HG03103 (cell line): ENCODE measurements at regions not wholly inside any gene's neighbourhood (a gene's known extent, or its start where the extent isn't known, plus 50 kb on each side); places are given as distances from the start of the nearest gene placed in this dataset.

Experiments used
- ATAC-seq: cut with Tn5 transposase; IDR thresholded peaks from one replicate; pipeline ENCODE4 v1.9.1; 2021; ENCODE audit warnings: low read depth; ENCODE audit not compliant: unreplicated experiment

DNA sequence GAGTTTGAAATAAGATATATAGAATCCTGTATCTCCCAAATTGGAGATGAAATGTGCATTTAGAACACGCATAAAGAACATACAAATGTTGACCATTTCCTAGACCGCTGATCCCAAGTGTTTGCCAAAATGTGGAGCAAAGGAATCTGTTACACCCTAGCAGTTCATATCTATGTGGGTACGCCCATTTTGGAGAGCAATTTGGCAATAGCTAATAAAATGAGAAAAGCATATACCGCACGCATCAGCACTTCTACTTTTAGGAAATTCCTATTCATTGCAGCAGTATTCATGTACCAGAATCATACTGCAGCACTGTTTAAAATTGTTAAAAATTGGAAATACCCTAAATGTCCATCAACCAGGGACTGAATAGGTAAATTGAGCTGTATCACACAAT lies 937.8 kb downstream of the BCL11B start:
- ATAC-seq = no peak

DNA sequence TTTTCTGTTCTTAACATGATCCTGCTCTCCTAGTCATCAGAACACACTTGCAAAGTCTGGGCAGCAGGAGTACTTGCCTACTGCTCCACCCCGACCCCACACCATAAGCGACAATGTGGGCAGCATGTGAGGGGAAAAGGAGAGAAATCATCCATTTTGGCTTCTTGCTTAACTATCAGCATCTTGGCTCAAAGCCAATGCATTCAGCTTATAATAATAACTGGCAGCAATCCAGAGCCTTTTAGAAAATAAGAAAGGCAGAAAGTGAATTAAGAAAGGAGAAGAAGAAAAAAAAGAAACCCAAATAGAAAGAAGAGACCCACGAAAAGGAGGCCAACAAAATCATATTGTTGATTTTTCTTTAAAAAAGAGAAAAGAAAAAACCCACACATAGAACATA lies 930.8 kb downstream of the BCL11B start:
- no peak for ATAC-seq

DNA sequence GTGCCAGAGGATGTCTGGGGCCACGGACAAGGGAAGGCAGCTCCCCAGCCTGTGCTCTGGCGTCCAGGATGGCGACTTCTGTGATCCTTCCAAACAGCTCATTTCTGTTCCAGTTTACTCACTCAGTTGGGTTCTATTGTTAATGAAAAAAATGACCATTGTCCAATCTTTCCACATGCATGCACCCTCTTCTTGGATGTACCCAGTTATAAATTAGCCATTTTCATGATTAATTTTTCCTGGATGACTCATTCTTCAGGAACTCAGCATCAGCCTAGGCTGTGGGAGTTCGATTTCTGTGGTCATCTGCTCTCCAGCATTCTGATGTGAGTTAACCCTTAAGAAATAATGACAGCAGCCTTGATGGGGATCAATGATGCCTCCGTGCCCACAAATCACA lies 926.8 kb downstream of the BCL11B start:
- ATAC-seq = no peak

DNA sequence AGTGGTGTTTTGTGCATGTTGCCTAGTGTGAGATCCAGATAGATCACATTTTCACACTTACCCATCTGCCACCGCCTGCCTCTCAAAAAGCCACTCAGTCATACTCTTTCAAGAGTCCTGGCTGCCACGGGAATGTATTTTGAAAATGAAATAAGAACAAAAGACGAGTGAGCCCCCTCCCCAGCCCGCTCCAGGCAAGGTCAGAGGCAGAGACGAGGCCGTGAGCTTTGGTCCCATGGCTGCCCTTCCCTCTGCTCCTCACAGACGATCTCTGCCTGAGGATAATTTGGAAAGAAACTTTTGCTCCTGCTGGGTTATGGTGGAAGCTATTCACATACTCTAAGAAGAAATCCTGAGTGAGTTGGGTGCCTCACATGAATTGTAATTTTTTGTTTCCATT lies 924.3 kb downstream of the BCL11B start:
- no peak for ATAC-seq

DNA sequence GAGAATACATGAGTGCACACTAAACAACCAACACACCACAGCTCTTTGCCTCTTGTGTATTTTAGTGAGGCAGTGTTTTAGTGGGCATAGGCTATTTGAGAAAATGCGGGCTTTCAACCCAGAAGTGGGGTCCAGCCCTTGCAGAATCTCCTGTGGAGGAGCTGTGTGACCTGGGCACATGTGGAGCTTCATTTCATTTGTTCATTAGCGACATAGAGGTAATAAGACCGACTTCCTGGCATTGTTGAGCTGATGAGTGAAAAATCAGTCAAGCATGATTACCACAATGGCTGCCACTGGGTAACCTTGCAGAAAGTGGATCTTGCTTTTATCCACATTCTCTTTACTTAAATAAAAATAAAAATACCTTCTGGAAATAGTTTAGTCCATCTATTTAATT lies 923.5 kb downstream of the BCL11B start:
- ATAC-seq = no peak

DNA sequence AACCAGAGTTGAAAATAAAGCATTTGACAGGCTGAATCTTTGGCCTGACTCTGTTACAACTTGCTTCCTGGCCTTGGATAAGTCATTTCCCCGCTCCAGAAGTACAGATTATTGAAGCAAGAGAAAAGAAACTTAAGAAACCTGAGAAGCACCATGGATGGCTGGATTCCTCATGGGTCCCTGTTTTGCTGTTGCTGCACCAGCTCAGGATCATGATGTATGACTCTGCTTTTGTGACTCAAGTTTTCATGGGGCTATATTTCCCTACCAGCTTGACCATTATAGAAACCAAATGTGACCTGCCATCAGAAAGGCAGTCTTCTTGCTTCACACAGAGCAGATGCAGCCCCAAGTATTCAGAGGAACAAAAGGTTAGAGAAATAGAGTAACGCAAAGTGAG lies 921.8 kb downstream of the BCL11B start:
- ATAC-seq = no peak

DNA sequence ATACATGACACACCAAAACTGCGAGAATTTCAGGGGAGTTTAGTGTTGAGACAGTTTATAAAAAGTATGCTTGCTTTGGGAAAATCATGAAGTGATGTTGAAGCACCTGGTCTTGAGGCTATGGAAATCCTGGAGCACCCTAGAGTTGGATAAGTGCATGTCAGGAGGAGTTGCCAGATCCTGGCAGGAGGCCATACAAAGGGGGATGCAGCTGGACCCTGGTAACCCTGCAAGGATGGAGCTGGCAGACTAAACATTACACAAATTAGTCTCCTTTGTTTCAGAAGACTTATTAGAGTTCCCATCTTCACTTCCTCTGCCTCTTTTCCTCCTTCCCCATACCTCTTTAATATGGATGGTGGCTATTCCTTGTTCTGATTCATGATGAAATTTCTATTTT lies 907.0 kb downstream of the BCL11B start:
- no peak for ATAC-seq

DNA sequence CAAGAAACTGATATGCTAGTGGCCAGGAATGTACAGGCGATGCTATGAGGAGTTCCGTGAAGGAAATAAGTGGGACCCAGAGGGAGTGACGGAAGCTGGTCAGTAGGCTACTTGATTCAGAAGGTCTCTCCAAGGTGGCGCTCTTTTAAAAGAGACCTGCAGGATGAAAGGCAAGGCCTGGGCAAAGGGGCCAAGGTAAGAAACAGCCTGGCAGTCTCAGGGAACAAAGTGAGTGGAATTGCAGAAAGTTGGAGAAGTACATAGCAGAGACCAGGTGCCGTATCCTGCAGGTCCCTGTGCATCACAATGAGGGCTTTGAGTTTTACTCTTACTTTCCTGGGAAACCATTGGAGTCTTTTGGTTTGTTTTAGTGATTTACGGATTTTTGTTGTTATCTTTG lies 905.6 kb downstream of the BCL11B start:
- no peak for ATAC-seq

DNA sequence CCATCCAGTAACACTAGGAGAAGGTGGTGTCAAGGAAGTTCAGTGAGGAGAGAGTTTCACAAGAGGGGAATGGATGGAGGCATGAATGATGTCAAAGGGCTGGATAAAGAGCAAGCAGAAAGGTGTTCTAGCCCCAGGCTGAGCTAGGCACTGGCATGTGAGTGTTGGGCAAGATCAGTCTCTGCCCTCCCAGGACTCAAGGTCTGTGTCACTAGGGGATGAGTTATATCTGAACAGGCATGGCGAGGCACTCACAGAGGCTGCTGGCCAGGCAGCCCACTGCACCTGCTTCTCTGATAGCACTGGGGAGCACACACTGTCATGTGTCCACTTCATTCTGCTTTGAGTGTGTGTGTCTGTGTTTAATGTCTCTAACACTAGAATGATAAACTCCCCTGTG lies 903.8 kb downstream of the BCL11B start:
- no peak for ATAC-seq

DNA sequence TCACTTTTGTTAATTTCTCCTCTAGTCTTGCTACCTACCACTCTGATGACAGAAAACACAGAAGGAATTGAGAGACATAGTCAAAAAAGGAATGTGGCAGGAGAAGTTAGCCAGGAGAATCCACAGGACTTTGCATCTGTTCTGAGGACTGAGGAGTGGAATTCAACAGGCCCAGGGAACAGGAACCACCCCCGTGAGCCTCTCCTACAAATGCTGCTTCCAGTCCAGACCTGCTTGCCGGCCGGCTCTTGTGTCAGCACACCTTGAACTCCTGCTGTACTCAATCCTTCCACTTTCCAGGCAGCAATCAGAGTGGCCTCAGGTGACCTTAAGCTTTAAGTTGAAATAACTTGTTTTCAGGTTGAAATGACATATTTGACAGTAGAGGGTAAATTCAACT lies 903.1 kb downstream of the BCL11B start:
- no peak for ATAC-seq

DNA sequence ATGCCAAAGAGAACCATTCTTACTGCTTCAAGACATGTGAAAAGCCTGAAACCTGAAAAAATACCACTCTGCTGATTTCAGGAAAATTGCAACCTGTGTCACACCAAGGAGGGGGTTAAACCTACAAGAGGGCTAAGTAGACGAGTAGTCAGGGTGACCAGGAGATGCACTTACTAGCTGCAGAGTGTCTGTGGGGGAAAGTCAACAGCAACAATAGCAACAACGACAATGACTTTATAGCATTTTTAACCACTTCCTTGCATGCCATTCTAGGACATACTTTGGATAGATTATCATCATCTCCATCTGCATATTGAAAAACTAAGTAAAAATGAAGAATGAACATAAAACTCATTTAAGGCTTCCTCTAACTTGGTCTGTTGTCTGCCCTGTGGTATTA lies 902.7 kb downstream of the BCL11B start:
- ATAC-seq = no peak

DNA sequence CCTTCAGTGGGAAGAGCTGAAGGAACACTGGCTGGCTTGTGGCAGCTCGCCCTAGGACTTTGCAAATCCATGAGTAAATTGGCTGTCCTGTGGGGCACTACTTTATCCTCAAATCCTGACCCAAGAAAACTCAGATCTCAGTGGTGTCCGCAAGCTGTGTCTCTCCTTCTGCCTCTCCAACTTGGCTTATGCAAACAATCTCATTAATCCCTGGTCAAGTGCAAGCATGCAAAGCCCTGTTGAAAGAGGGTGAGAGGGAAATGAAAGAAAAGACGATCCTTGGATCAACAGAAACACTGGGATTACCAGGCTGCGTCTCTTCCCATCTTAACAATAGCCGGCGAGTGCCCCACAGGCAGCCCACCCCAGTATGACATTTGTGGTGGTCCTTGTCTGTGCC lies 901.6 kb downstream of the BCL11B start:
- ATAC-seq = no peak

DNA sequence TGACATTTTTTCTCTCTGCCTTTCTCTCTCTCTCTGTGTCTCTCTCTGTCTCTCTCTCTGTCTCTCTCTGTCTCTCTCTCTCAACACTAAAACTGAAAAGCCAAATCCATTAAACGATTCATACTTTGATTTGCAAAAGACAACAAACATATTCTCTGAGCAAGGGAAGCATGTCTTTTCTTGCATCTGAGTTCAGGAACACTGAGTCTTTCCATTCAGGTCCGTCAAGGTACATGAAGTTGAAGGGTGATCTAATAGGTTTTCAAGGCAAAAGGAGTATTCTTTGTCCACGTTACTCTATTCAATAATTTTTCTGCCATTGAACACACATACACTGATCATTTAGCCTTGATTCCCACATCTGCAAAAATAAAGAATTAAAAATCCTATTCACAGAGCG lies 900.9 kb downstream of the BCL11B start:
- ATAC-seq = no peak

DNA sequence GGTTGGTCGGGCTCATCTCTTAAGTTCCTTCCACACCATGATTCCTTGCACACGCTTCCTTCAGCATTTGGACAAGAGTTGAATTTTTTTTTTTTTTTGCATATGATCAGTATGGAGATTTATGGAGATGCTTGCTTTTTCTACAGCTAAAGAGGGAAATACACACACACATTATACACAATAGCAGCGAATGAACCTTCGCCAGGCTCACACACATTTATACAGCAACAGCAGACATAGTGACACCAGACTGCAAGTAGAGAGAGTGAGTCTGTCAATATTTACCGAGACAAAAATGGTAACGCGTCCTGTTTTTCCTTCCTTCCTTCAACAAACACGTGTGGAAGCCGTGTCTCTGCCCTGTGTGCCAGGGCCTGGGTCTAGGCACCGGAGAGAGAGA lies 897.9 kb downstream of the BCL11B start:
- ATAC-seq = no peak

DNA sequence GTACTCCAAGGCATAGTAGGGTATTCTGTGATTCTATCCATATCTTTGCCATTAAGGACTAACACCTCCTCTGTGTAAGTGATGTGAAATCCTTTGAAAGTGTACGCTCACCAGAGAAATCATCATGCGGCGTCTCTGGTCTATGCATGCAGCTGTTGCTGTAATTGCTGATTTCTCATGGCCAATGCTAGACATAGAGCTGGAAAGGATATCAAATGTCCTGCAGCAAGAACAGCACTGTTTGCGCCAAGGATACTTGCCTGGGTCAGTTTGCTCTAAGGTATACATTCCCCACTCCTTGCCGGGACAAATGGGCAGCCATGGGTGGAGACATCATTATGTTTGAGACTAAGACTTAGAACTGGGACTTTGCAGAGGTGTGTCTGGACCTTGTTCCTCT lies 896.4 kb downstream of the BCL11B start:
- no peak for ATAC-seq

DNA sequence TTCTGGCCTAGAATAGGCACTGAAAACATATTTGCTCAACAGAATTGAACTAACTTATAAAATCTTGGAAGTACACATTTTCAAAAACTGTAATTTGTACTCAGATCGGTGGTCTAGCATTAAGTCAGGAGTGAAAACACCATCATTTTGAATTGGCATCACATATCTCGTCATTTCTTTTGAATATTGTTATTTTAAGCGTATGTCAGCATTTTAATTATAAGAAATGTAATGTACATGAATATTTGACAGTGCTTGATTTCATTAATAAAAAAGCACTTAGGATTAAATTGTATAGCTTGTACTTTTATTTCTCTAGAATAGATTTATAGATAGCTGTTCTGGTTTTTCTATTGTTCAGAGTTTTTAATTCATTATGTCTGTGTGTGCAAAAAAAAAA lies 892.2 kb downstream of the BCL11B start:
- no peak for ATAC-seq

DNA sequence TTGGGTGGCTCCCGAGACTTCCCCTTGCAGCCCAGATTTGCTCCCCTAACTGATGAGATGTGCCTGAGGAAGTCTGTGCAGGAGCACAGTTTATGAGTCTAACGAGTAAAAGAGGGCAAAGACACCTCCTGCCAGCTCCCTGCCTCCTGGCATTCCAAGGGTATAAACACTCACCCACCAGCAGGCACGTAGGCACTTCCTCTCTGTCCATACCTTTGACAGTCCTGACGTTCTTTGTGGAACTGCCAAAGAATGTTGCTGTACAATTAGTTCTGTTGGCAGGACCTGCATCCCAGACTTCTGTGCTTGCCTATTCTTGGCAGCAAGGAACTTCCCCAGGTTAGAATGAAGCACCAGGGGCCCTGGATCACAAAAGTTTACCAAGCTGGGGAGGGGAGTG lies 889.3 kb downstream of the BCL11B start:
- no peak for ATAC-seq

DNA sequence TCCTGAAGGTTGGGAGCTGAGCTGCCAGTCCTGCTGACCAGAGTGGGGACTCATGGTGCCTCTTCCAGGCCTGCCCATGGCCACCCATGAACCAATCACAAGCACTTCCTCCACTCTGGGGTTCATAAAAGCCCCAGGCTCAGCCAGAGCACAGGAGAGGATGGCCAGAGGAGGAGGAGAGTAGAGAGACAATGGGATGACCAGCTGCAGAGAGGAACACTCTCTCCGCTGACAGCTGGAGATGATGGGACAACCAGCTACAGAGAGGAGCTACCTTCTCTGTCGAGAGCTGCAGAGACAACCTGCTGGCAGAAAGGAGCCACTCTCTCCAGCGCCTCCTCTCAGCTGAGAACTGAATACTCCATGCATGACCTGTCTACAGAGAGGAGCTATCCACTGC lies 886.1 kb downstream of the BCL11B start:
- ATAC-seq = no peak

DNA sequence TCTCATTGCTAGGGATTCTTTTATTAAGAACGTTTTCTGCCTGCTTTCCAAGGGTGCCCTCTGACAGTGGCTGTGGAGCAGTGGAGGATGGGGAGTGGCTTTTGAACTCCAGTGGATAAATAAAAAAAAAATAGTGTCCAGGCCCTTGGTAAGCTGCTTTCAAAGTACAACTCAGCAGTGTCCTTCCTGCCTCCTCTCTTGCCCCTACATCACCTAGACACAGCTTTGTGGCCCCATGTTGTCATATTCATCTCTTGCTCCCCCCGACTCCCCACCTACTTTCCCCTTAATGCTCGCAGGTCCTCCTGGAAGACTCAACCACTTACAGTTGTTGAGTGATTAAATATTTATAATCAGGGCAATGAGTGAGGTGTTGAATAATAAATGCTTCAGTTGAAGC lies 880.9 kb downstream of the BCL11B start:
- ATAC-seq = no peak

DNA sequence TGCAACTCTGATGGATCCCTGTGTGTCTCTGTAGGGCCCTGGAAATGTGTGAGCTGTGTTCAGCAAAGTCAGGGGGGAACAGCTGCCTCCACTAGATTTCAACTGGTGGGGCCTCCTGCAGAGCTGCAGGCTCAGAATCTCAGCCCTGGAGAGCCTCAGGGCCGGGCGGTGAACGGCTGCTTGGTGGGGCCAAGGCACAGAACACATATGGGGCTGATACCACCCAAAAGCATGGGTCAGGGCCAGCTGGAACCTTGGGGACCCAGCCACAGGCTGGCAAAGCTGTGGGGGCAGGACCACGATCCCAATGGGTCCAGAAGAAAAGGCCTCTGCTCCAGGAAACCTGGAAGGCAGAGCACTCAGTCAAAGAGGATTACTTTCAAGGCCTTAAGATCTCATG lies 878.5 kb downstream of the BCL11B start:
- no peak for ATAC-seq

DNA sequence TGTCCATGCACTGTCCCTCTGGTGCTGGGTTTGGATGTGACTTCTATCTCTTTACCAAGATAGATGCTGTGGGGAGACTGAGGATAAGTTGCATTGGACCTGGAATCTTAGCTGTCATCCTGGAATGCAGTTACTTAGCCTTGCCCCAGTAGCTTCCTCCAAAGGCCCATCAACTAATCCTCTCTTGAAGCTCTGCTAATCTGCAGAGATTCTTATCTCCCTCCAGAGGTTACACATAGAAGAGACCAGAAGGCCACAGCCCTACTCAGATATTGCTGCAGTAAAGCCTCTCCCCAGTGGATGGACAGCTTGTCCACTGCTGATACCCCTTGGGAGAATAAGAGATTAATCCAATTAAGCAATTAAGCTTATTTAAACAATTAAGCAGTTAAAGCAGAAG lies 867.2 kb downstream of the BCL11B start:
- ATAC-seq = no peak

DNA sequence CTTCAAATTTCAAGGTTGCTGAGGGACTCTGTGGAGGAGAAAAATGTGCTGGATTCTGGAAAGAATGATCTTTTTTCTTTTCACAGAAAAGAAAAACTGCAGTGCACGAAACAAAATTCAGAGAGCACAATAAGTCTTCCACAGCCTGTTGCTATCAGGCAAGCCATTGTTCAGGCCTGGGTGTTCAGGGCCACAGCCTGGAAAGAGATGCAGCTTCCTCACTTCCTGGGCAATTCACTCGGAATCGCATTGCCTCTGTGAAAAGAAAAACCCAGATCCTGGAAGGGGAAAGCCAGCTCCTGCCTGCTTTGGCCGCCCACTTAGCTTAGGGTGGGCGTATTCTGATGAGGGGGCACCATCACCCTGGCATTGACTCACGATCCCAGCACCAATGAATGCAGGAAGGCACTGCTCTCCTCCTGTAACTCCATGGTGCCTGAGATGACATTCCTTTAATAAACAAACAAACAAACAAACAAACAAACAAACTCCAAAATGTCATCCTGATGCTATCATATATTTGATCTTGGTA lies 863.9 kb downstream of the BCL11B start:
- ATAC-seq = no peak

DNA sequence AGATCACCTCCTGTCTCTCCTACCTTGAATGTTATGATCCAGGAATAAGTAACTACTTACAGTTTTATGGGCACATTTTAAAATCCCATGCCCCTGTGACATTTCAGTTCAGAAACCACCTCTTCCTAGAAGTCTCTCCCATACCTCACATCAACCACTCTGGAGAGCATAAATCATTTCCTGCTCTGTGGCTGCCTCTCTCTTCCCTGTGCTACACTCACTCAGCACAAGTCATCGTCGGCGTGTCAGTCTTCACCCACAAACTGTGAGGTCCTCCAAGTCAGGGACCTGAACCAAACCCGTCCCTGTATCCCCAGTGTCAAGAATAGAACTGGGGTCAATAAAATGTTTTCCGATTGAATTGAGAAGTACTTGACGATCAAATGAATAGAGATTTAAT lies 863.3 kb downstream of the BCL11B start:
- no peak for ATAC-seq

DNA sequence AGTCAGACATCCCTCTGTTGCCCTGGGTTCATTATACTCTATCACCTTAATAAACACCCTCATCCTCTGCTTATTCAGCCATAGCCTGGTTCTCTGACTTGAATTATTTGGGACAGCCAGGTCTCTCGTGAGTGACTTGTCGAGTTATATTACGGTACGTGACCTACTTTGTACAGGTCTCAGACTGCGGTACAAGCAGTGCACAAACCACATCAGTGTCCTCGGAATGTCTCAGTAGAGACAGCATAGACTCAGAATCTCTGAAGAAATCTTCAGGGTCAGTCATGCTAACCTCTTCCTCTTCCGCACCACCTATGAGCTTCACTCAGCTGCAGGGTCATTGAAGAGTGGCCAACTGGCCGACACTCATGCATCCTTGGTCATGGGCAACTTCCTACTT lies 860.8 kb downstream of the BCL11B start:
- ATAC-seq = no peak
